Esophagus squamous epithelium (tissue), 5 donors: ENCODE measurements at regions not wholly inside any gene's neighbourhood (a gene's known extent, or its start where the extent isn't known, plus 50 kb on each side); places are given as distances from the start of the nearest gene placed in this dataset.
"Not testable (repeated sequence)": the region's sequence is repeated elsewhere in the genome, so short reads cannot be mapped to it uniquely, and the experiment has no call there.

Experiments used
- DNase-seq: peaks from one replicate; lab custom pipeline; 2025; lab: John Stamatoyannopoulos, UW
- H3K27ac ChIP-seq, 4 donors: fragments of 200-600 bp; sonication (generic); one replicate each; pipeline ENCODE4 v1.5.1; 2016 to 2019; ENCODE audit warnings: mild to moderate bottlenecking in 1 of 4
- H3K27me3 ChIP-seq, 4 donors: fragments of 200-600 bp; sonication (generic); 1 replicate in 3 of 4; 2 replicates in 1 of 4; pipeline versions ENCODE4 v1.5.1 to v1.6.0; 2017 to 2021; ENCODE audit warnings: antibody characterized with exemption in 1 of 4
- H3K36me3 ChIP-seq, 3 donors: fragments of 200-600 bp; sonication (generic); one replicate each; pipeline ENCODE4 v1.5.1; 2016 to 2019
- H3K4me1 ChIP-seq, 3 donors: fragments of 200-600 bp; sonication (generic); one replicate each; pipeline ENCODE4 v1.5.1; 2017 to 2019
- H3K4me3 ChIP-seq, 4 donors: fragments of 200-600 bp; sonication (generic); 1 replicate in 3 of 4; 2 replicates in 1 of 4; pipeline ENCODE4 v1.5.1; 2016 to 2019; ENCODE audit warnings: mild to moderate bottlenecking in 2 of 4, moderate library complexity in 1 of 4
- H3K9me3 ChIP-seq, 3 donors: fragments of 200-600 bp; sonication (generic); one replicate each; pipeline ENCODE4 v1.5.1; 2016 to 2019
- POLR2A ChIP-seq, 4 donors: fragments of 450-650 bp; IDR thresholded peaks; one replicate each; pipeline ENCODE4 v1.6.1; 2017; ENCODE audit warnings: antibody characterized with exemption in 4 of 4, mild to moderate bottlenecking in 4 of 4, moderate library complexity in 3 of 4
- WGBS, 2 donors: methylation state at CpG; one replicate each; pipeline ENCODE4 v1.1.5; 2018; 5-methylcytosine and 5-hydroxymethylcytosine counted together
- intact Hi-C: fragments of 100-400 bp; cut with DNase I; formaldehyde crosslinking; loops from one replicate; pipeline ENCODE4 v1.15.0; 2022
- TF ChIP-seq, protein P1 (sequence below), 6 experiments: fragments of 450-650 bp in 4 of 6; fragments of 200-600 bp in 2 of 6; sonication (generic) in 2 of 6; IDR thresholded peaks; one replicate each; pipeline ENCODE4 v1.5.1; 2016 to 2019; ENCODE audit warnings: antibody characterized with exemption in 6 of 6, mild to moderate bottlenecking in 4 of 6, moderate library complexity in 4 of 6
- donor health status: DM: yes; HTN: yes; CAD: no.

GRCh38 chr2:234701841-234702240, 205.0 kb upstream of the ARL4C start:
- Histone ChIP-seq H3K4me1 (no peaks in the 10 kb centered on the region), H3K27me3 (peaks cover 0 to 3% (median 0%) of the 10 kb centered on the region in 4 donors), H3K9me3 (peaks cover 5 to 15% (median 8%) of the 10 kb centered on the region in 3 donors), H3K27ac (no peak overlapping the region), H3K4me3 (no peak overlapping the region), H3K36me3 (no peaks in the 10 kb centered on the region)
- intact Hi-C loops = no loop called here
- DNase-seq = no peak
- TF ChIP-seq POLR2A (IDR thresholded peaks at IDR 0.05) = no peak
- TF ChIP-seq, protein P1, sequence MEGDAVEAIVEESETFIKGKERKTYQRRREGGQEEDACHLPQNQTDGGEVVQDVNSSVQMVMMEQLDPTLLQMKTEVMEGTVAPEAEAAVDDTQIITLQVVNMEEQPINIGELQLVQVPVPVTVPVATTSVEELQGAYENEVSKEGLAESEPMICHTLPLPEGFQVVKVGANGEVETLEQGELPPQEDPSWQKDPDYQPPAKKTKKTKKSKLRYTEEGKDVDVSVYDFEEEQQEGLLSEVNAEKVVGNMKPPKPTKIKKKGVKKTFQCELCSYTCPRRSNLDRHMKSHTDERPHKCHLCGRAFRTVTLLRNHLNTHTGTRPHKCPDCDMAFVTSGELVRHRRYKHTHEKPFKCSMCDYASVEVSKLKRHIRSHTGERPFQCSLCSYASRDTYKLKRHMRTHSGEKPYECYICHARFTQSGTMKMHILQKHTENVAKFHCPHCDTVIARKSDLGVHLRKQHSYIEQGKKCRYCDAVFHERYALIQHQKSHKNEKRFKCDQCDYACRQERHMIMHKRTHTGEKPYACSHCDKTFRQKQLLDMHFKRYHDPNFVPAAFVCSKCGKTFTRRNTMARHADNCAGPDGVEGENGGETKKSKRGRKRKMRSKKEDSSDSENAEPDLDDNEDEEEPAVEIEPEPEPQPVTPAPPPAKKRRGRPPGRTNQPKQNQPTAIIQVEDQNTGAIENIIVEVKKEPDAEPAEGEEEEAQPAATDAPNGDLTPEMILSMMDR (IDR thresholded peaks at IDR 0.05) = no peak
- 78% methylated on average over 9 of the region's 9 CpGs; no CpG with 5 or more reads in 1 of the 2 donors for WGBS, 2 donors

- H3K9me3 ChIP-seq = peaks cover 5 to 20% (median 11%) of the 10 kb centered on the region in 3 donors
- H3K4me3 ChIP-seq = no peak overlapping the region
- WGBS, 2 donors = 75 to 90% methylated on average over 3 to 4 of the region's 6 CpGs
- intact Hi-C loops = no loop called here
- no peaks in the 10 kb centered on the region for H3K4me1 ChIP-seq
- no peaks in the 10 kb centered on the region for H3K36me3 ChIP-seq
- TF ChIP-seq POLR2A (IDR thresholded peaks at IDR 0.05) = no peak
- TF ChIP-seq, protein P1 (IDR thresholded peaks at IDR 0.05) = no peak
- DNase-seq = no peak
- H3K27ac ChIP-seq = no peak overlapping the region
- peaks cover 0 to 8% (median 0%) of the 10 kb centered on the region in 4 donors for H3K27me3 ChIP-seq
These were observed 204.5 kb upstream of the ARL4C start for GRCh38 chr2:234701421-234701820.

DNA sequence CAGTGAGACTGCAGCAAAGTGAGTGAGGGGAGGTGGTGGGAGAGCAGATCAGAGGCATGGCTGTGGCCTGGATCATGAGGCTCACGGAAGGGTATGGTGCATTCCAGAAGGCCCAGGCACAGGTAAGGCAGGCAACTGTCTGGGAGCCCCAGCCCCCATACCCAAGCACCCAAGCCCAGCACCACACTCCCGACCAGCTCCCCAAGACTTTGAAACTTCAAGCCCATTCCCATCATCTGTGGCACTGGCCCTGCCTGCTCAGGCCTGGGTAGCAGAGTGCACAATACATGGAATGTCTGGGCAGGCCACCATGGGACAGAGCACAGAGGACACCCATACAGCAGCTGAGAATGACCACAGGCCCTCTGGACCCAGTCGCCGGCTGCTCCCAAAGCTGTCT, 202.6 kb upstream of the ARL4C start:
- WGBS, 2 donors = 92 to 100% methylated on average over 2 to 4 of the region's 4 CpGs
- Histone ChIP-seq H3K9me3 (peaks cover 5 to 34% (median 11%) of the 10 kb centered on the region in 3 donors), H3K27me3 (peaks cover 0 to 20% (median 0%) of the 10 kb centered on the region in 4 donors), H3K36me3 (no peaks in the 10 kb centered on the region), H3K4me3 (no peak overlapping the region), H3K4me1 (no peaks in the 10 kb centered on the region), H3K27ac (no peak overlapping the region)
- TF ChIP-seq, protein P1 (IDR thresholded peaks at IDR 0.05) = no peak
- TF ChIP-seq POLR2A (IDR thresholded peaks at IDR 0.05) = no peak
- intact Hi-C loops = no loop called here
- DNase-seq = no peak

- peaks cover 5 to 34% (median 11%) of the 10 kb centered on the region in 3 donors for H3K9me3 ChIP-seq
- intact Hi-C loops, H3K4me1 ChIP-seq, DNase-seq, H3K36me3 ChIP-seq, H3K27ac ChIP-seq, H3K4me3 ChIP-seq: not testable (repeated sequence)
- H3K27me3 ChIP-seq = peaks cover 0 to 37% (median 0%) of the 10 kb centered on the region in 4 donors
These were observed 200.5 kb upstream of the ARL4C start for GRCh38 chr2:234697300-234697876.

DNA sequence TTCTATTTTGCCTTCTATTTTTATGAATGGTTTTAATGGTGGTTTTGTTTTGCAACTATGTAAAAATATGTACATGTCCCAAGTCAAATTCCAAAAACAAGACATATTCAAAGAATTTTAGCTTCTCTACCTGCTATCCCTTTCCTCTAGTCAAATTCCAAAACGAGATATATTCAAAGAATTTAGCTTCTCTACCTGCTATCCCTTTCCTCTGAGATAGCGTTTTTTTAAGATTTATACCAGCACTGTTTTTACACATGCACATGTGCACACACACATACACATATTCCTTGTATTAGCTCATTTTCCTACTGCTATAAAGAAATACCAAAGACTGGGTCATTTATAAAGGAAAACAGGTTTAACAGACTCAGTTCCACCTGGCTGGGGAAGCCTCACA, 199.1 kb upstream of the ARL4C start:
- TF ChIP-seq, protein P1 (IDR thresholded peaks at IDR 0.05) = no peak
- no peak for TF ChIP-seq POLR2A (IDR thresholded peaks at IDR 0.05)
- intact Hi-C loops = no loop called here
- 69 to 76% methylated on average over 2 of the region's 2 CpGs for WGBS, 2 donors
- H3K9me3 ChIP-seq = peaks cover 5 to 34% (median 11%) of the 10 kb centered on the region in 3 donors
- H3K27me3 ChIP-seq = peaks cover 0 to 50% (median 0%) of the 10 kb centered on the region in 4 donors
- no peak for DNase-seq
- H3K4me3 ChIP-seq = no peak overlapping the region
- H3K4me1 ChIP-seq = peaks cover 0 to 21% (median 5%) of the 10 kb centered on the region in 3 donors
- no peak overlapping the region for H3K27ac ChIP-seq
- no peaks in the 10 kb centered on the region for H3K36me3 ChIP-seq
